COR-L47 (cell line): ENCODE measurements at regions not wholly inside any gene's neighbourhood (a gene's known extent, or its start where the extent isn't known, plus 50 kb on each side); places are given as distances from the start of the nearest gene placed in this dataset.
"Not testable (repeated sequence)": the region's sequence is repeated elsewhere in the genome, so short reads cannot be mapped to it uniquely, and the experiment has no call there.

ENCODE experiments used
- DNase-seq: peaks from one replicate; lab custom pipeline; 2025; lab: John Stamatoyannopoulos, UW

GRCh38 chr12:89059721-89060541 is 292.4 kb downstream of the DUSP6 start:
- peak; percentile 38 for DNase-seq

- DNase-seq, result no peak
Observed at GRCh38 chr12:89059056-89059455, 293.2 kb downstream of the DUSP6 start.

GRCh38 chr12:89058402-89058801 is 293.9 kb downstream of the DUSP6 start:
- no peak for DNase-seq

- not testable (repeated sequence) for DNase-seq
Observed at GRCh38 chr12:89053817-89054216, 298.5 kb downstream of the DUSP6 start.

- peak; percentile 47 for DNase-seq
Observed at GRCh38 chr12:89051065-89051677, 301.1 kb downstream of the DUSP6 start.

GRCh38 chr12:89047856-89048418 is 304.4 kb downstream of the DUSP6 start:
- DNase-seq, result no peak

GRCh38 chr12:89041078-89041477 is 311.2 kb downstream of the DUSP6 start:
- DNase-seq, result no peak

GRCh38 chr12:89040146-89040964 is 311.9 kb downstream of the DUSP6 start:
- DNase-seq, result no peak

- DNase-seq, result no peak
Observed at GRCh38 chr12:89038831-89039512, 313.3 kb downstream of the DUSP6 start.

- DNase-seq, result no peak
Observed at GRCh38 chr12:89033062-89033461, 319.2 kb downstream of the DUSP6 start.

- no peak for DNase-seq
Observed at GRCh38 chr12:89029961-89030360, 322.3 kb downstream of the DUSP6 start.

GRCh38 chr12:89024580-89024979 is 327.7 kb downstream of the DUSP6 start:
- no peak for DNase-seq

- no peak for DNase-seq
Observed at GRCh38 chr12:89023936-89024335, 328.4 kb downstream of the DUSP6 start.

- no peak for DNase-seq
Observed at GRCh38 chr12:89020689-89021088, 331.6 kb downstream of the DUSP6 start.

- DNase-seq, result no peak
Observed at GRCh38 chr12:89020121-89020480, 332.2 kb downstream of the DUSP6 start.

GRCh38 chr12:89019439-89020120 is 332.7 kb downstream of the DUSP6 start:
- peak; percentile 75 for DNase-seq

- peak; percentile 75 for DNase-seq
Observed at GRCh38 chr12:89016970-89017778, 335.1 kb downstream of the DUSP6 start.

- DNase-seq, result no peak
Observed at GRCh38 chr12:89015419-89015818, 336.9 kb downstream of the DUSP6 start.

GRCh38 chr12:88998421-88998820 is 353.9 kb downstream of the DUSP6 start:
- DNase-seq, result no peak

- no peak for DNase-seq
Observed at GRCh38 chr12:88996200-88996788, 356.0 kb downstream of the DUSP6 start.
